ENCODE measurements at regions not wholly inside any gene's neighbourhood (a gene's known extent, or its start where the extent isn't known, plus 50 kb on each side); places are given as distances from the start of the nearest gene placed in this dataset.

- Histone ChIP-seq H3K36me3 (ENCODE audit: control insufficient read depth in 5 of 5, insufficient read depth in 5 of 5, low read length in 5 of 5) (no peaks in the 10 kb centered on the region), H3K4me1 (ENCODE audit: control insufficient read depth in 5 of 5, insufficient read depth in 5 of 5, low read length in 5 of 5) (no peaks in the 10 kb centered on the region), H3K9ac (ENCODE audit: low read length in 5 of 5) (no peak overlapping the region), H3K27ac (ENCODE audit: low read depth, low read length) (no peak overlapping the region), H3K9me3 (ENCODE audit: control insufficient read depth in 5 of 5, low read length in 5 of 5) (no peaks in the 10 kb centered on the region), H3K4me3 (ENCODE audit: low read depth in 1 of 5, low read length in 5 of 5) (no peak overlapping the region), H3K27me3 (ENCODE audit: control insufficient read depth in 5 of 5, insufficient read depth in 4 of 5, low read length in 5 of 5) (no peaks in the 10 kb centered on the region)
Observed at GRCh38 chr7:52114056-52114455, 797.4 kb upstream of the COBL start.

DNA sequence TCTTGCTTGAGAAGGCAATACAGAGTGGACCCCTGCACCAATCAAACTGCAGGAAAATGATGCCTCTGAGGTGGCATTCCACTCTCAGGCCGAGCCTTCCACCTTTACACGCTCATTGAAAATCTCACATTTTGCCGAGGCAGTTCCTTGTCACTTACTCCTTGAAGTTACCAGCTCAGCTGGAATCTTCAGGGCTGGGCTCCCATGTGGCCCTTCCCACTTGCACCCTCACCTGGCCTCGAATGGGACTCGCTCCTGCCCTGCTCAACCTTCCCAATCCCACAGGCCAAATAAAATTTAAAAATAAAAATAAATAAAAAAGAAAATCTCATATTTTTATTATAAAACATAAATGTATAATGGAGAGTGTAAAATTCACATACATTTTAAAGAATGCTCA is 790.7 kb upstream of the COBL start:
- no peaks in the 10 kb centered on the region for H3K36me3 ChIP-seq (ENCODE audit: control insufficient read depth in 5 of 5, insufficient read depth in 5 of 5, low read length in 5 of 5)
- H3K27ac ChIP-seq (ENCODE audit: low read depth, low read length): no peak overlapping the region
- H3K4me1 ChIP-seq (ENCODE audit: control insufficient read depth in 5 of 5, insufficient read depth in 5 of 5, low read length in 5 of 5): no peaks in the 10 kb centered on the region
- no peak overlapping the region for H3K9ac ChIP-seq (ENCODE audit: low read length in 5 of 5)
- no peak overlapping the region for H3K4me3 ChIP-seq (ENCODE audit: low read depth in 1 of 5, low read length in 5 of 5)
- H3K27me3 ChIP-seq (ENCODE audit: control insufficient read depth in 5 of 5, insufficient read depth in 4 of 5, low read length in 5 of 5): no peaks in the 10 kb centered on the region
- peaks cover 0 to 2% (median 0%) of the 10 kb centered on the region in 5 donors for H3K9me3 ChIP-seq (ENCODE audit: control insufficient read depth in 5 of 5, low read length in 5 of 5)

GRCh38 chr7:52095861-52096260 is 779.3 kb upstream of the COBL start:
- Histone ChIP-seq H3K36me3 (ENCODE audit: control insufficient read depth in 5 of 5, insufficient read depth in 5 of 5, low read length in 5 of 5) (no peaks in the 10 kb centered on the region), H3K9me3 (ENCODE audit: control insufficient read depth in 5 of 5, low read length in 5 of 5) (peaks cover 0 to 5% (median 2%) of the 10 kb centered on the region in 5 donors), H3K4me3 (ENCODE audit: low read depth in 1 of 5, low read length in 5 of 5) (no peak overlapping the region), H3K4me1 (ENCODE audit: control insufficient read depth in 5 of 5, insufficient read depth in 5 of 5, low read length in 5 of 5) (peaks cover 0 to 9% (median 0%) of the 10 kb centered on the region in 5 donors), H3K27me3 (ENCODE audit: control insufficient read depth in 5 of 5, insufficient read depth in 4 of 5, low read length in 5 of 5) (no peaks in the 10 kb centered on the region), H3K9ac (ENCODE audit: low read length in 5 of 5) (no peak overlapping the region), H3K27ac (ENCODE audit: low read depth, low read length) (no peak overlapping the region)

DNA sequence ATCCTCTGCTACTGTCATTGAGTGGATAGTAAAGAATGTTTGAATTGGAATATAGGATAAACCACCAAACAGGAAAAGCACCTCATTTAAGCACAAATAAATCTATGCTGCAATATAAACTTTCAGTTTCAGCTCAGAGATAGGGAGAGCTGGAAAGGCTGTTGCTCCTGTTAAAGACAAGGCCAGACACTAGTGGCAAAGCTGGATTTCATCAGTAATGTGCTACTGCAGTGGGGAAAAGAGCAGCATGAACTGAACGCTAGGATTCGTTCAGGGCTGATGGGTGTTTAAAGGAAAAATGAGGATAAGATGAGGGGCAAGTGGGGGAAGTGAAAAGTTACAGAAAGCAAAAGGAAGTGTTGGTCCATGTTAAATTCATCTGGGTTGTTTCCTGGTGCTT is 775.4 kb upstream of the COBL start:
- H3K27me3 ChIP-seq (ENCODE audit: control insufficient read depth in 5 of 5, insufficient read depth in 4 of 5, low read length in 5 of 5): no peaks in the 10 kb centered on the region
- H3K9ac ChIP-seq (ENCODE audit: low read length in 5 of 5): no peak overlapping the region
- no peak overlapping the region for H3K4me3 ChIP-seq (ENCODE audit: low read depth in 1 of 5, low read length in 5 of 5)
- H3K4me1 ChIP-seq (ENCODE audit: control insufficient read depth in 5 of 5, insufficient read depth in 5 of 5, low read length in 5 of 5): peaks cover 0 to 19% (median 7%) of the 10 kb centered on the region in 5 donors
- H3K36me3 ChIP-seq (ENCODE audit: control insufficient read depth in 5 of 5, insufficient read depth in 5 of 5, low read length in 5 of 5): no peaks in the 10 kb centered on the region
- H3K9me3 ChIP-seq (ENCODE audit: control insufficient read depth in 5 of 5, low read length in 5 of 5): peaks cover 0 to 5% (median 2%) of the 10 kb centered on the region in 5 donors
- no peak overlapping the region for H3K27ac ChIP-seq (ENCODE audit: low read depth, low read length)

DNA sequence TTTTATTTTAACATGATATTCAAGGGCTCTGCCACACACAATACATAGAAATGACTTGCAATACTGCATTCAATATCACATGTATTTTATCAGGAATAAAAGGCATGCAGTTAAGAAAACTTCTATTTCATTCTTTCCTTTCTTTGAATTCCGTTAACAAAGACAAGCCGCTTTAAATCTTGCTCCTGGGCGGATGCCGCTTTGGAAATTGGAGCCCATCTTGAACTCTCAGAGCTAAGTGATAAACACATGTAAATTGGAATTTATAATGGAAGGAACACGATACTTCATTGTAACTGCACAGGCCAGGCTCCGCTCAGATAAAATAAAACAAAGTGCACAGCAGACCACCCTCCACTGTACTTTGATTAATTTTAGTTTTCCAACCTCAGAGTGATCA is 774.5 kb upstream of the COBL start:
- Histone ChIP-seq H3K4me3 (ENCODE audit: low read depth in 1 of 5, low read length in 5 of 5) (no peak overlapping the region), H3K36me3 (ENCODE audit: control insufficient read depth in 5 of 5, insufficient read depth in 5 of 5, low read length in 5 of 5) (no peaks in the 10 kb centered on the region), H3K27ac (ENCODE audit: low read depth, low read length) (no peak overlapping the region), H3K9ac (ENCODE audit: low read length in 5 of 5) (no peak overlapping the region), H3K9me3 (ENCODE audit: control insufficient read depth in 5 of 5, low read length in 5 of 5) (peaks cover 0 to 2% (median 0%) of the 10 kb centered on the region in 5 donors), H3K4me1 (ENCODE audit: control insufficient read depth in 5 of 5, insufficient read depth in 5 of 5, low read length in 5 of 5) (peaks cover 0 to 19% (median 7%) of the 10 kb centered on the region in 5 donors), H3K27me3 (ENCODE audit: control insufficient read depth in 5 of 5, insufficient read depth in 4 of 5, low read length in 5 of 5) (no peaks in the 10 kb centered on the region)

DNA sequence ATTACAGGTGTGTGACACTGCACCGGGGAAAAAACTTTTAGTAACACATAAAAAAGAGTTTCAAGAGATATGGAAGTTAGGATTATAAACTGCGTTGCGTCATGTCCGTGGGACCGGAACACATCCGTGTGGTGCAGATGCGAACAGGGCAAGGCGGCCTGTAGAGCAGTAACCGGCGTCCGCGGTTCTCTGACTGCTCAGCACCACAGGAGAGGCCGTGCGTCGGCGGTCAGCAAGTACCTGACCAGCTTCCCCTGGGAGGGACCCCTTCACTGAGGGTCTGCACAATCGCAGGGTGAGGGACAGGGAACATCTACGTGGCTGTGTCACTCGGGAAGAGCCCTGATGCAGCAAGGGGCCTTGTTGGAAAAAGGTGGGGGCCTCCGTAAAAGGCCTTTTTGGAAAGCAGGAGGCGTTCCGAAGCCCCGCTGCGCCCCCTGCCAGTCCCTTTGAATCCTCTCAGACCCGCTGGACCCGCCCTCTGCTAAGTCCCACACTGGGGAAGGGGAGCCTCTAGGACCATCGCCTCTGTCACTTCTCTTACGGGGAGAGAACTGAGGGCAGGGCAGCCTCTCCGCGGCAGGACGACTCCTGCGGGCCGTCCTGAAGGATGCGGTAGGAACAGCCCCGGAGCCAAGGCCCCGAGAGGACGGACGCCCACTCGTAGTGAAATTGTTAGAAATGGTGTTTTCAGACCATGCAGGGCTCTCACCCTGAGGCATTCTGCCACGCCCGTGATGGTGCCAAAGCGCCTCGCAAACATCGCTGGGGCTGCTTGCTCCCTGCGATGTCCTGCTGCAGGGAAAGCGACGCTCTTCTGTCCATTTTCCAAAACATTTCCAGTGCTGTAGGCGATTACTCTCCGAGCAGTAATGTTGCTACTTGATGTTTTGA is 771.6 kb upstream of the COBL start:
- no peaks in the 10 kb centered on the region for H3K27me3 ChIP-seq (ENCODE audit: control insufficient read depth in 5 of 5, insufficient read depth in 4 of 5, low read length in 5 of 5)
- no peaks in the 10 kb centered on the region for H3K36me3 ChIP-seq (ENCODE audit: control insufficient read depth in 5 of 5, insufficient read depth in 5 of 5, low read length in 5 of 5)
- peak overlapping the region in 1 of 5 donors; percentile 64 for H3K9ac ChIP-seq (ENCODE audit: low read length in 5 of 5)
- peaks cover 0 to 14% (median 6%) of the 10 kb centered on the region in 5 donors for H3K4me1 ChIP-seq (ENCODE audit: control insufficient read depth in 5 of 5, insufficient read depth in 5 of 5, low read length in 5 of 5)
- H3K9me3 ChIP-seq (ENCODE audit: control insufficient read depth in 5 of 5, low read length in 5 of 5): no peaks in the 10 kb centered on the region
- H3K27ac ChIP-seq (ENCODE audit: low read depth, low read length): no peak overlapping the region
- H3K4me3 ChIP-seq (ENCODE audit: low read depth in 1 of 5, low read length in 5 of 5): peak overlapping the region; percentile 16 to 71 (median 54)

DNA sequence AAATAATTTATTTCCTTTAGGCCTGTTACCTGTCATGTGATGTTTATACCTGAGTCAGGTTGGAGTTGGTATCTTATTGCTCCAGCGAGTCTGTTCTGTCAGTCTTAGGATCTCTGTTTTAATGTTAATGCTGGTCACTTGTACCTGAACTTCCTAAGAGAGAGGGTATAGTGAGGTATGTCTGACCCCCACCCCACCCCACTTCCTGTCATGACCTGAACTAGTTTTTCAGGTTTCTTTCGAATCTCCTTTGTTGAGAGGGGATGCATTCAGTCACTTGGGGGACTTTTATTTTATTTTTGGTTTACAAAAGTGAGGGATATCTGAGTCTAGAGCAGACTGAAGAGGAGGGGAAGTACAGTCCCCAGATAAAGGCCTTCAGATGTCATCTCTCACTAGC is 769.0 kb upstream of the COBL start:
- H3K4me3 ChIP-seq (ENCODE audit: low read depth in 1 of 5, low read length in 5 of 5): no peak overlapping the region
- H3K9ac ChIP-seq (ENCODE audit: low read length in 5 of 5): no peak overlapping the region
- H3K9me3 ChIP-seq (ENCODE audit: control insufficient read depth in 5 of 5, low read length in 5 of 5): no peaks in the 10 kb centered on the region
- H3K36me3 ChIP-seq (ENCODE audit: control insufficient read depth in 5 of 5, insufficient read depth in 5 of 5, low read length in 5 of 5): no peaks in the 10 kb centered on the region
- H3K27me3 ChIP-seq (ENCODE audit: control insufficient read depth in 5 of 5, insufficient read depth in 4 of 5, low read length in 5 of 5): no peaks in the 10 kb centered on the region
- no peak overlapping the region for H3K27ac ChIP-seq (ENCODE audit: low read depth, low read length)
- peaks cover 0 to 10% (median 6%) of the 10 kb centered on the region in 5 donors for H3K4me1 ChIP-seq (ENCODE audit: control insufficient read depth in 5 of 5, insufficient read depth in 5 of 5, low read length in 5 of 5)

- Histone ChIP-seq H3K27ac (ENCODE audit: low read depth, low read length) (no peak overlapping the region), H3K36me3 (ENCODE audit: control insufficient read depth in 5 of 5, insufficient read depth in 5 of 5, low read length in 5 of 5) (no peaks in the 10 kb centered on the region), H3K4me3 (ENCODE audit: low read depth in 1 of 5, low read length in 5 of 5) (no peak overlapping the region), H3K9ac (ENCODE audit: low read length in 5 of 5) (no peak overlapping the region), H3K27me3 (ENCODE audit: control insufficient read depth in 5 of 5, insufficient read depth in 4 of 5, low read length in 5 of 5) (no peaks in the 10 kb centered on the region), H3K9me3 (ENCODE audit: control insufficient read depth in 5 of 5, low read length in 5 of 5) (peaks cover 0 to 4% (median 0%) of the 10 kb centered on the region in 5 donors), H3K4me1 (ENCODE audit: control insufficient read depth in 5 of 5, insufficient read depth in 5 of 5, low read length in 5 of 5) (no peaks in the 10 kb centered on the region)
Observed at GRCh38 chr7:52080493-52080892, 763.9 kb upstream of the COBL start.

GRCh38 chr7:52079726-52080125 is 763.1 kb upstream of the COBL start:
- no peaks in the 10 kb centered on the region for H3K4me1 ChIP-seq (ENCODE audit: control insufficient read depth in 5 of 5, insufficient read depth in 5 of 5, low read length in 5 of 5)
- H3K27me3 ChIP-seq (ENCODE audit: control insufficient read depth in 5 of 5, insufficient read depth in 4 of 5, low read length in 5 of 5): no peaks in the 10 kb centered on the region
- H3K36me3 ChIP-seq (ENCODE audit: control insufficient read depth in 5 of 5, insufficient read depth in 5 of 5, low read length in 5 of 5): no peaks in the 10 kb centered on the region
- H3K27ac ChIP-seq (ENCODE audit: low read depth, low read length): no peak overlapping the region
- no peak overlapping the region for H3K9ac ChIP-seq (ENCODE audit: low read length in 5 of 5)
- H3K9me3 ChIP-seq (ENCODE audit: control insufficient read depth in 5 of 5, low read length in 5 of 5): peaks cover 0 to 4% (median 0%) of the 10 kb centered on the region in 5 donors
- H3K4me3 ChIP-seq (ENCODE audit: low read depth in 1 of 5, low read length in 5 of 5): no peak overlapping the region

- Histone ChIP-seq H3K36me3 (ENCODE audit: control insufficient read depth in 5 of 5, insufficient read depth in 5 of 5, low read length in 5 of 5) (no peaks in the 10 kb centered on the region), H3K9me3 (ENCODE audit: control insufficient read depth in 5 of 5, low read length in 5 of 5) (peaks cover 0 to 4% (median 0%) of the 10 kb centered on the region in 5 donors), H3K4me3 (ENCODE audit: low read depth in 1 of 5, low read length in 5 of 5) (no peak overlapping the region), H3K27ac (ENCODE audit: low read depth, low read length) (no peak overlapping the region), H3K4me1 (ENCODE audit: control insufficient read depth in 5 of 5, insufficient read depth in 5 of 5, low read length in 5 of 5) (no peaks in the 10 kb centered on the region), H3K27me3 (ENCODE audit: control insufficient read depth in 5 of 5, insufficient read depth in 4 of 5, low read length in 5 of 5) (no peaks in the 10 kb centered on the region), H3K9ac (ENCODE audit: low read length in 5 of 5) (no peak overlapping the region)
Observed at GRCh38 chr7:52077571-52077970, 761.0 kb upstream of the COBL start.

Data from subcutaneous abdominal adipose tissue (tissue), 5 donors.